ENCODE measurements at regions not wholly inside any gene's neighbourhood (a gene's known extent, or its start where the extent isn't known, plus 50 kb on each side); places are given as distances from the start of the nearest gene placed in this dataset.

DNA sequence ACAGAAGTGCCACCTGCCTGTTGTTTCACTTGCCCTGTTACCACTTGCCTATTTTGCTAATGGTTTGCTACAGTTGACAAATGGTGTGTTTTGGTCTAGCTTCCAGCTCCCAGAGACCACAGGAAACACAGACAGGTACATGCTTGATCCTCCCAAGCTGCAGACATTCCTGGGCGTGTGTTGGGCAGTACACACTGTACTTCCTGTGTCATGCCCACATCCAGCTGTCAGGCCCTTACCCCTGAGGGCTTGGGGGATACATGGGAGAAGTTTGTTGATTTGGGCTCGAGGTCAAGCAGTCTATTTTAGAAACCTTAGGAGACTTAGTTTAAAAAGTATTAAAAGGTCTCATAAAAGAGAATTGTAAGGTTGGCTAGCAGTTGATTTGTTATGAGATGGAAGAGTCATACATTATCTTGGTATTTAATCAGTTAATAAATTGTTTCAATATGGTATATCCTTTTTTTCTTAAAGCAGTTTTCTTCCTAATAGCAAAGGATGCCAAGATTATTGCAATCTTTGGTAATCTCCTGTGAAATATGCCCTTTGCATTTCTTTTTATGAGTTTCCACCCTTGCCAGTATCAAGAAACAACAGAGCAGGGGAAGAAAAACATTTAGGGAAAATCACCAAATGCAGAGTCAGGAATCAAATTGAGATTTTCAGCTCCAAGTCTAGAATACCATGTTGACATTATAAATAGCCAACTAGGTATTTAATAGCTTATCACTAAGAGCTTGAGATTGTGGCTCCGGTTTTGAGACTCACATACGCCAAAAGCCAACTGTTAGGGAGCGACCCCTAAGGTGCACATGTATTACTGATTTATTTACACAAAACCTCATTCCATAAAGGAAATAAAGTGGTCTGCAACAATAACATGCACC is 52.3 kb upstream of the CD180 start:
- peak in 1 of 2 donors; percentile 56 for ATAC-seq
- intact Hi-C loops (cut with DNase I), result loop anchor here (5.0 to 10.0 kb wide), 3 partner anchors 406 to 1208 kb away; no protein-coding TSS in a partner anchor
- DNase-seq, result no peak

DNA sequence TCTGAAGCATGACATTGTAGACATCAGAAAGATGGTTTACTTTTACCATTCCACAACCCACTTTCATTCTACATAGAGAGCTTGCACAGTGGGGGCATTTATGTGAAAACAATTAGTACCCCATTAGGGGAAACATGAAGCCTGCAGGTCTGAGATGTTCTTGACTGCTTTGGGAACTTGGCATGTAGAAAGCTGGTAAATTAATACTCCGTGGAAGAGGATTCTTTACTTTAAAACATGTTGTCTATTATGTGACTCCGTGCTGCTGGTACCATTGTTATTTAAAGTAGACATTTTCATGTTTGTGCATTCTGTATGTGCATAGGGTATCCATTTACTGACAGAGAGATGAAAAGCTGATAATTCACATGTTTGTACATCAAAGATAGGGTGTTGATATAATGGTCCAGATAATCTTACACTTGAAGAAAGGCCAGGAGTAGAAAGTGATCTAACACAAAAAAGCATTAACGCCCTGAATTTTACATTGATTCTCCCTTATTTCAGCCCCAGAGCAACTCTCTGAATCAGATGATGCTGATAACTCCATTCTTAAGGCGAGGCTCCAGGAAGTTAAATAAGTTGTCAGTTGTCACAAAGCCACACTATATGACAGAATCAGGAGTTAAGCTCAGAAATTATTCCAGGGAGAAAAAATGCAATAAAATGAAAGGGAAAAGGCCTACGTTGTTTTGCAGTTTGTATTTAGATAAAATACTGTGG is 50.1 kb upstream of the CD180 start:
- no peak for ATAC-seq
- intact Hi-C loops (cut with DNase I), result loop anchor here (5.0 to 10.0 kb wide), 3 partner anchors 408 to 1211 kb away; no protein-coding TSS in a partner anchor
- DNase-seq, result no peak
